GM19468 (cell line): ENCODE measurements at regions not wholly inside any gene's neighbourhood (a gene's known extent, or its start where the extent isn't known, plus 50 kb on each side); places are given as distances from the start of the nearest gene placed in this dataset.
"Not testable (repeated sequence)": the region's sequence is repeated elsewhere in the genome, so short reads cannot be mapped to it uniquely, and the experiment has no call there.

Source experiments
- ATAC-seq: cut with Tn5 transposase; IDR thresholded peaks from one replicate; pipeline ENCODE4 v1.9.1; 2021; ENCODE audit warnings: mild to moderate bottlenecking, moderate library complexity, moderate number of reproducible peaks; ENCODE audit not compliant: unreplicated experiment; ENCODE audit errors: extremely low read depth

GRCh38 chr20:25991756-25992130, 295.1 kb upstream of the ZNF337 start:
- no peak for ATAC-seq

GRCh38 chr20:25991051-25991755, 294.6 kb upstream of the ZNF337 start:
- ATAC-seq = no peak

- not testable (repeated sequence) for ATAC-seq
Measured at GRCh38 chr20:25989686-25990085, 293.0 kb upstream of the ZNF337 start.

GRCh38 chr20:25989196-25989595, 292.5 kb upstream of the ZNF337 start:
- ATAC-seq = no peak

- ATAC-seq = not testable (repeated sequence)
Measured at GRCh38 chr20:25987928-25988560, 291.4 kb upstream of the ZNF337 start.

- peak; percentile 58 for ATAC-seq
Measured at GRCh38 chr20:25987073-25987927, 290.6 kb upstream of the ZNF337 start.

- ATAC-seq = no peak
Measured at GRCh38 chr20:25985597-25985996, 288.9 kb upstream of the ZNF337 start.

- ATAC-seq = no peak
Measured at GRCh38 chr20:25984933-25985332, 288.3 kb upstream of the ZNF337 start.

- not testable (repeated sequence) for ATAC-seq
Measured at GRCh38 chr20:25982701-25983100, 286.0 kb upstream of the ZNF337 start.

- ATAC-seq = not testable (repeated sequence)
Measured at GRCh38 chr20:25978450-25979190, 282.0 kb upstream of the ZNF337 start.

- ATAC-seq = not testable (repeated sequence)
Measured at GRCh38 chr20:25975816-25976215, 279.2 kb upstream of the ZNF337 start.

- not testable (repeated sequence) for ATAC-seq
Measured at GRCh38 chr20:25965203-25965602, 268.6 kb upstream of the ZNF337 start.

- ATAC-seq = not testable (repeated sequence)
Measured at GRCh38 chr20:25953876-25954275, 257.2 kb upstream of the ZNF337 start.

GRCh38 chr20:25935230-25935629, 238.6 kb upstream of the ZNF337 start:
- ATAC-seq = not testable (repeated sequence)

- not testable (repeated sequence) for ATAC-seq
Measured at GRCh38 chr20:25932806-25933205, 236.2 kb upstream of the ZNF337 start.

- not testable (repeated sequence) for ATAC-seq
Measured at GRCh38 chr20:25932170-25932569, 235.5 kb upstream of the ZNF337 start.

- ATAC-seq = not testable (repeated sequence)
Measured at GRCh38 chr20:25902321-25902720, 205.7 kb upstream of the ZNF337 start.

GRCh38 chr20:25898663-25899062, 202.0 kb upstream of the ZNF337 start:
- ATAC-seq = not testable (repeated sequence)

GRCh38 chr20:25879096-25879495, 182.4 kb upstream of the ZNF337 start:
- not testable (repeated sequence) for ATAC-seq

- ATAC-seq = not testable (repeated sequence)
Measured at GRCh38 chr20:25868650-25868979, 172.0 kb upstream of the ZNF337 start.
